ENCODE measurements at regions not wholly inside any gene's neighbourhood (a gene's known extent, or its start where the extent isn't known, plus 50 kb on each side); places are given as distances from the start of the nearest gene placed in this dataset.

GRCh38 chr6:19719691-19720128 lies 117.5 kb upstream of the ID4 start:
- no peak for TF ChIP-seq CTCF (IDR thresholded peaks at IDR 0.05; ENCODE audit: extremely low read depth in 1 of 2, insufficient read depth in 1 of 2, low read depth in 1 of 2, low read length in 2 of 2)
- no peak for TF ChIP-seq FOS (IDR thresholded peaks at IDR 0.05; ENCODE audit: borderline replicate concordance, insufficient read depth, low read length)
- no peak for TF ChIP-seq MAX (IDR thresholded peaks at IDR 0.05; ENCODE audit: insufficient read depth, insufficient read length)

Data from endothelial cell of umbilical vein (primary cell).